Gastrocnemius medialis (tissue), 4 donors: ENCODE measurements at regions not wholly inside any gene's neighbourhood (a gene's known extent, or its start where the extent isn't known, plus 50 kb on each side); places are given as distances from the start of the nearest gene placed in this dataset.

Experiments
- ATAC-seq, 2 donors: fragments of 150-250 bp; one replicate each; pipeline ENCODE4 v1.9.1; 2016
- DNase-seq, 2 donors: peaks; one replicate each; pipeline ENCODE4 v3.0.0-alpha.2; 2019
- H3K27ac ChIP-seq, 4 donors: fragments of 200-600 bp; sonication (generic); 1 replicate in 1 of 4; 2 replicates in 3 of 4; pipeline ENCODE4 v1.5.1; 2016 to 2018; ENCODE audit warnings: mild to moderate bottlenecking in 2 of 4, moderate library complexity in 1 of 4
- H3K27me3 ChIP-seq, 3 donors: fragments of 200-600 bp; sonication (generic) in 2 of 3; 1 replicate in 1 of 3; 2 replicates in 2 of 3; pipeline versions ENCODE4 v1.5.1 to v1.6.0; 2016 to 2019; ENCODE audit warnings: mild to moderate bottlenecking in 1 of 3, moderate library complexity in 1 of 3
- H3K36me3 ChIP-seq, 2 donors: fragments of 200-600 bp; sonication (generic) in 1 of 2; one replicate each; pipeline ENCODE4 v1.5.1; 2017 to 2018
- H3K4me1 ChIP-seq, 2 donors: fragments of 200-600 bp; sonication (generic) in 1 of 2; one replicate each; pipeline ENCODE4 v1.5.1; 2016 to 2017; ENCODE audit warnings: mild to moderate bottlenecking in 2 of 2
- H3K4me3 ChIP-seq, 4 donors: fragments of 200-600 bp; sonication (generic) in 3 of 4; 1 replicate in 1 of 4; 2 replicates in 3 of 4; pipeline ENCODE4 v1.5.1; 2016 to 2019; ENCODE audit warnings: mild to moderate bottlenecking in 2 of 4
- H3K9me3 ChIP-seq, 3 donors: fragments of 200-600 bp; sonication (generic) in 2 of 3; 1 replicate in 1 of 3; 2 replicates in 2 of 3; pipeline ENCODE4 v1.5.1; 2016 to 2019
- CTCF ChIP-seq, 5 experiments: fragments of 450-650 bp in 3 of 5; fragments of 200-600 bp in 2 of 5; sonication (generic) in 2 of 5; IDR thresholded peaks in 4 of 5; conservative IDR thresholded peaks in 1 of 5; 1 replicate in 4 of 5; 2 replicates in 1 of 5; pipeline ENCODE4 v1.5.1; 2016 to 2019; ENCODE audit warnings: antibody characterized with exemption in 5 of 5, mild to moderate bottlenecking in 3 of 5, moderate library complexity in 3 of 5
- POLR2A ChIP-seq, 2 donors: fragments of 450-650 bp; IDR thresholded peaks; one replicate each; pipeline ENCODE4 v1.6.1; 2017; ENCODE audit warnings: antibody characterized with exemption in 2 of 2, mild to moderate bottlenecking in 2 of 2, moderate library complexity in 2 of 2
- in situ Hi-C, 4 donors: fragments of 200-750 bp; cut with MboI; loops; one replicate each; pipeline versions ENCODE4 v1.15.0 to v1.8.0; 2017; ENCODE audit warnings: low sequenced_read_pairs in 4 of 4
- intact Hi-C: fragments of 100-400 bp; cut with DNase I; formaldehyde crosslinking; loops from one replicate; pipeline ENCODE4 v1.15.1; 2023; ENCODE audit warnings: low total_unique reads

DNA sequence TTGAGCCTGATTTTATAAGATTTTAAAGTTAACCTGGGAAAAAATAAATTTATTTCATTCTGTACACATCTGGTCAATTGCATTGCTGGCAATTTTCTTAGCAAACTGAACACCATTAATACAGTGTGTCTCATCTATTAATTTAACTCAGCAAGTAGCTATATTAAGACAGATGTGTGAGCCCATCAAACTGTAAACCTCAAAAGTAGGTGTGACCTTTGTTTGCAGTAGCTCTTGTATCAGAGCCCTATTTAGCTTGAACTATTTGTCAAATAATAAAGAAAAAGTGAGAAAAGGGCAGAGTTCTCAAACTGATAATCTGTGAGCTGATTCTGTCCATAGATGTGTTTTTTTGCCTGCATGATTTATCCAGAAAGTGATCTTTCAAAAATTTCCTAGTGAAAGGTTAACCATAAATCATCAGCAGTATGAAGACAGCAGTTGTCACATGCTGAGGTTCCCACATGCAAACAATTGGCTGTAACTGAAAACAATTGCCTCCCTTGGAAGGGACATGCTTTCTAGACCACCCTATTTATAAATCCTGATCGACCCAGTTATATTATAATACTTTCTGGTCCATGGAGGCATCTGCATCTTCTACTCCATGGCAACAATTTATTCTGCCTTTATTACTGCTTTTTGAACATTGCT lies 646.5 kb downstream of the NSUN3 start:
- ATAC-seq (no peak), DNase-seq (no peak)
- H3K9me3 ChIP-seq = no peaks in the 10 kb centered on the region
- H3K4me3 ChIP-seq = no peak overlapping the region
- TF ChIP-seq POLR2A (IDR thresholded peaks at IDR 0.05) = no peak
- TF ChIP-seq CTCF (IDR thresholded peaks at IDR 0.05 in 4 of 5, conservative IDR thresholded peaks at IDR 0.05 in 1 of 5) = no peak
- intact Hi-C loops (no loop called here), in situ Hi-C loops (no loop called here)
- H3K27me3 ChIP-seq = no peaks in the 10 kb centered on the region
- H3K4me1 ChIP-seq = no peaks in the 10 kb centered on the region
- no peaks in the 10 kb centered on the region for H3K36me3 ChIP-seq
- H3K27ac ChIP-seq = no peak overlapping the region

DNA sequence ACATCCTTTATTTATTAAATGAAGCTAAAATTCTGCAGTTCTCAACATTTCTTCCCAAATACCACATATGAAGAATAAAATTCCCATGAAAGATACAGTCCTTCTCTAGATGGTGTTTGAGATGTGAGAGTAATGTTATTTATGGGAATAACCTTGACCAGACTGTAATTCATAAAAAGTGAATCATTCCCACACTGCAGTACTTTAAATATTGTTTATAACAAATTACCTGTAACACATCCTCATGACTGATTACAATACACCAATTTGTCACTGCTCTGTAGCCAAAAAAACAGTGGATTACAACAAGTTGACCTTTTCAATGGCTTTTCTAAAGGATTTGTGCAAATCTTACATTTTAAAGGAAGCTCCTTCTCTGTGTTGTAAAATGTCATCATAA lies 651.3 kb downstream of the NSUN3 start:
- intact Hi-C loops = no loop called here
- DNase-seq (no peak), ATAC-seq (no peak)
- Histone ChIP-seq H3K4me3 (no peak overlapping the region), H3K27ac (no peak overlapping the region), H3K36me3 (no peaks in the 10 kb centered on the region), H3K9me3 (no peaks in the 10 kb centered on the region), H3K27me3 (no peaks in the 10 kb centered on the region), H3K4me1 (no peaks in the 10 kb centered on the region)
- in situ Hi-C loops = no loop called here
- no peak for TF ChIP-seq POLR2A (IDR thresholded peaks at IDR 0.05)

- Histone ChIP-seq H3K4me3 (no peak overlapping the region), H3K27ac (no peak overlapping the region), H3K36me3 (no peaks in the 10 kb centered on the region), H3K4me1 (no peaks in the 10 kb centered on the region), H3K27me3 (no peaks in the 10 kb centered on the region), H3K9me3 (no peaks in the 10 kb centered on the region)
- ATAC-seq = no peak
- intact Hi-C loops (no loop called here), in situ Hi-C loops (no loop called here)
- no peak for TF ChIP-seq CTCF (IDR thresholded peaks at IDR 0.05 in 4 of 5, conservative IDR thresholded peaks at IDR 0.05 in 1 of 5)
- TF ChIP-seq POLR2A (IDR thresholded peaks at IDR 0.05) = no peak
- DNase-seq = no peak
Measured at GRCh38 chr3:94716326-94717018, 653.6 kb downstream of the NSUN3 start.

GRCh38 chr3:94734206-94734605 lies 671.3 kb downstream of the NSUN3 start:
- DNase-seq (no peak), ATAC-seq (no peak)
- in situ Hi-C loops (no loop called here), intact Hi-C loops (no loop called here)
- no peaks in the 10 kb centered on the region for H3K27me3 ChIP-seq
- no peak overlapping the region for H3K27ac ChIP-seq
- no peaks in the 10 kb centered on the region for H3K36me3 ChIP-seq
- H3K4me1 ChIP-seq = no peaks in the 10 kb centered on the region
- TF ChIP-seq CTCF (IDR thresholded peaks at IDR 0.05 in 4 of 5, conservative IDR thresholded peaks at IDR 0.05 in 1 of 5) = no peak
- TF ChIP-seq POLR2A (IDR thresholded peaks at IDR 0.05) = no peak
- H3K4me3 ChIP-seq = no peak overlapping the region
- no peaks in the 10 kb centered on the region for H3K9me3 ChIP-seq

GRCh38 chr3:94735354-94735753 lies 672.5 kb downstream of the NSUN3 start:
- Histone ChIP-seq H3K4me1 (no peaks in the 10 kb centered on the region), H3K9me3 (no peaks in the 10 kb centered on the region), H3K36me3 (no peaks in the 10 kb centered on the region), H3K27me3 (no peaks in the 10 kb centered on the region), H3K4me3 (no peak overlapping the region), H3K27ac (no peak overlapping the region)
- intact Hi-C loops (no loop called here), in situ Hi-C loops (no loop called here)
- no peak for ATAC-seq
- TF ChIP-seq CTCF (IDR thresholded peaks at IDR 0.05 in 4 of 5, conservative IDR thresholded peaks at IDR 0.05 in 1 of 5) (no peak), POLR2A (IDR thresholded peaks at IDR 0.05) (no peak)
- DNase-seq = no peak
